ENCODE measurements at regions not wholly inside any gene's neighbourhood (a gene's known extent, or its start where the extent isn't known, plus 50 kb on each side); places are given as distances from the start of the nearest gene placed in this dataset.
"Not testable (repeated sequence)": the region's sequence is repeated elsewhere in the genome, so short reads cannot be mapped to it uniquely, and the experiment has no call there.

DNA sequence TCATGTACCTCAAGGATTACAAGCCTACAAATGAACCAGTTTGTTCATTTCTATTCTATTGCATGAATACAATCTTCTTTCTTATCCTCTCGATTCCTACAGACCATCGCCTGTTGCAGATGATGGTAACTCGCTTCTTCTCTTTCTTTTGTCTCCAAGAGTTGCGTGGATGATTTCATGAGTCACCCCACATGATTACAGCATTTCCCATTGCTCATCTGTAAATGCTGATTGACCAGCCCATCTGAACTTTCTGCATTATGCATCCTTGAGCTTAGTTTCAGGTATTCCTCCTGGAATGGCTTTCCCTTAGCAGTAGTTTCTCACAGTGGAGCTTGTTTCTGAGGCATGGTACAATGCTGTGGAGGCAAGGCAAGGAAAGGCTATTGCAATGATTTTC is 109.6 kb upstream of the TOPAZ1 start:
- no peak overlapping the region for H3K4me3 ChIP-seq (ENCODE audit: low read depth, low read length)
- TF ChIP-seq, protein P1, sequence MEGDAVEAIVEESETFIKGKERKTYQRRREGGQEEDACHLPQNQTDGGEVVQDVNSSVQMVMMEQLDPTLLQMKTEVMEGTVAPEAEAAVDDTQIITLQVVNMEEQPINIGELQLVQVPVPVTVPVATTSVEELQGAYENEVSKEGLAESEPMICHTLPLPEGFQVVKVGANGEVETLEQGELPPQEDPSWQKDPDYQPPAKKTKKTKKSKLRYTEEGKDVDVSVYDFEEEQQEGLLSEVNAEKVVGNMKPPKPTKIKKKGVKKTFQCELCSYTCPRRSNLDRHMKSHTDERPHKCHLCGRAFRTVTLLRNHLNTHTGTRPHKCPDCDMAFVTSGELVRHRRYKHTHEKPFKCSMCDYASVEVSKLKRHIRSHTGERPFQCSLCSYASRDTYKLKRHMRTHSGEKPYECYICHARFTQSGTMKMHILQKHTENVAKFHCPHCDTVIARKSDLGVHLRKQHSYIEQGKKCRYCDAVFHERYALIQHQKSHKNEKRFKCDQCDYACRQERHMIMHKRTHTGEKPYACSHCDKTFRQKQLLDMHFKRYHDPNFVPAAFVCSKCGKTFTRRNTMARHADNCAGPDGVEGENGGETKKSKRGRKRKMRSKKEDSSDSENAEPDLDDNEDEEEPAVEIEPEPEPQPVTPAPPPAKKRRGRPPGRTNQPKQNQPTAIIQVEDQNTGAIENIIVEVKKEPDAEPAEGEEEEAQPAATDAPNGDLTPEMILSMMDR (conservative IDR thresholded peaks at IDR 0.05; ENCODE audit: low read depth, low read length) = no peak
- no peak for DNase-seq (ENCODE audit: low read depth)

DNA sequence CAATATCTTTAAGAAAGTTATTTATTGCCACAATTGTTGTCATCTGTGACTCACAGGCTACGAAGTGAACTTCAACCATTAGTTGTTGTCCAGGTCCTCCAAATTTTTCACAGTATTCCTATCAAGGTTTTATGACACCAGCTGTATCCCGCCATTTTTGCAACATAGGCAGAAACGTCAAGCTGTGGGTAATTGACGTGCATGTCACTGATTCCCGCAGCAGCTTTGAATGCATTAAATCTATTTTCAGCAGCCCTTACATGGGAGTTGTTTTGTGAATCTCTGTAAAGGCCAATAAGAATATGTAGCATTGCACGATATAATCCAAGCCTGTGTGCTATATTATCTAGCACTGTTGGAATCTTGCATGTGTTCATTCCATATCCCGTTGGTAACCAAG is 109.1 kb upstream of the TOPAZ1 start:
- TF ChIP-seq, protein P1 (conservative IDR thresholded peaks at IDR 0.05; ENCODE audit: low read depth, low read length) = no peak
- no peak for DNase-seq (ENCODE audit: low read depth)
- no peak overlapping the region for H3K4me3 ChIP-seq (ENCODE audit: low read depth, low read length)

DNA sequence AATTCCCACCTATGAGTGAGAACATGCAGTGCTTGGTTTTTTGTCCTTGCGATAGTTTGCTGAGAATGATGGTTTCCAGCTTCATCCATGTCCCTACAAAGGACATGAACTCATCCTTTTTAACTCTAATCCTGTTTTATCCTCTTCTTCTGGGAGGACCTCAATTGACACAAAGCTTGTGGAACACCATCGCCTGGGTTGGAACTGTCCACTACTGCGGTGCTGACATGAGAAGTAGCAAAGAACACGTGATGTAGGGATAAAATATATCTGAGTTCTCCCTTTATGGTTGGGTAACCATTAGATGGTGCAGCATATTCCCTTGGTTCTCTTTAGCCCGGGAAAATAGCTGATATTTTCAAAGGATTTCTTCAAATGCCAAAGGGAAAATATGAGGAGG is 105.3 kb upstream of the TOPAZ1 start:
- H3K4me3 ChIP-seq (ENCODE audit: low read depth, low read length) = no peak overlapping the region
- TF ChIP-seq, protein P1 (conservative IDR thresholded peaks at IDR 0.05; ENCODE audit: low read depth, low read length) = no peak
- no peak for DNase-seq (ENCODE audit: low read depth)

DNA sequence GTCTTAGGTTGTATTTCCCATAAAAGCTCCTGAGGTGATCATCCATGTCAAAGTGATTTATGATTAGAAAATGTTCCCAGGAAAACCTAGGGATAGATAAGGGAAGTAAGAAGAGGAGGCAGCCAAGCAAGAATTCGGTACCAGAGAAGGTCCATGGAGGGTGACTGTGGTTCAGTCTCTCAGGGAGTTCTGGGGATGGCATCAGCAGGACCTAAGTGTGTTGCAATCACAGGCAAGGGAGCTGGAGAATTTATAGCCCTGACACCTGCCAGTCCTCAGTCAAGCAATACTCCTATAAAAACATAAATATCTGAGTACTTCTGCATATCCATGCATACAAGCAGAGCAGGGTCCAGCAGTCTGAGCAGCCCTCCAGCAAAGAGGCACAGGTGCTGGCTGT is 95.6 kb upstream of the TOPAZ1 start:
- TF ChIP-seq, protein P1 (conservative IDR thresholded peaks at IDR 0.05; ENCODE audit: low read depth, low read length) = no peak
- no peak for DNase-seq (ENCODE audit: low read depth)
- H3K4me3 ChIP-seq (ENCODE audit: low read depth, low read length) = no peak overlapping the region

DNA sequence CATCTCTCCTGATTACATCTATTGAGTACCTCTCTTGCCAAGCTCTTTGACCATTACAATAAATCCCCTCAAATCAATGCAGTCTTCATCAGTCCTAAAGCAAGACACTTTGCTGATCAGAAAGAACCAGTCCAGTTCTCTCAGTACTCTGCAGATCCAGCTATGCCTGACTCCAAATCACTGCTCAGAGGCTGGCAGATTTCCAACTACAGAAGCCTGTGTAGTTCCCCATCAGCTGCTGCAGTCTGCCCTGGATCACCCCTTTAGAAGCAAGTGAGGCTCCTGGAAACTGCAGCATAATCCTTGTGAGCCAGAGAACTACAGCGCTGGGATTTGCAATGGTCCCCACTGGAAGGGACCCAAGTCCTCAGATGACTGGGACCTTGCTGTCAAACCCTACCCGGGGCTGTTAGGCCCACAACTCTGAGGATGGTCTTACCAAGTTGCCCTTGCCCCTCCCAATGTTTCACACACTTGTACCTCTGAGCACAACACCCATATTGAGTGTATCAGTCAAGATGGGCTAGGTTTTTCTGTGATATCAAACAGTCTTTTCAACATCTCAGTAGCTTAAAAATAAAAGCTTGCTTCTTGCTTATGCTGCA is 81.9 kb upstream of the TOPAZ1 start:
- DNase-seq (ENCODE audit: low read depth) = no peak
- no peak overlapping the region for H3K4me3 ChIP-seq (ENCODE audit: low read depth, low read length)
- TF ChIP-seq, protein P1 (conservative IDR thresholded peaks at IDR 0.05; ENCODE audit: low read depth, low read length) = no peak

DNA sequence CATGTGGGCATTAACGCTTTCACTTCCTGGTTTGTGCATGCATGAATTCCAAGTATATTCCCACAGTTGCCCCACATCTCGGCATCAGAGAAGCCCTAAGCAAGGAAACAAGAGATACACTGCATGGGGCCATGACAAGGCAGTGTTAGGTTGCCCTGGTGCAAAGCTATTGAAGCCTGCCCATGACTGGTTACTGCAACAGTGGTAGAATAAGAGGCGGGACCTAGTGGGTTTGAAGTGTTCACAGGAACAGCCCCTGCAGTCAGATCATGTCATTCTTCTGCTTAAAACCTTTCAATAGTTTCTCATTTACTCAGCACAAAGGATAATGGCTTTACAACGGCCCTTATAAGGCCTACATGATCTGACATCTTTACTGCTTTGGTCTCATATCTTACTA is 80.9 kb upstream of the TOPAZ1 start:
- no peak overlapping the region for H3K4me3 ChIP-seq (ENCODE audit: low read depth, low read length)
- no peak for DNase-seq (ENCODE audit: low read depth)
- TF ChIP-seq, protein P1 (conservative IDR thresholded peaks at IDR 0.05; ENCODE audit: low read depth, low read length) = no peak

DNA sequence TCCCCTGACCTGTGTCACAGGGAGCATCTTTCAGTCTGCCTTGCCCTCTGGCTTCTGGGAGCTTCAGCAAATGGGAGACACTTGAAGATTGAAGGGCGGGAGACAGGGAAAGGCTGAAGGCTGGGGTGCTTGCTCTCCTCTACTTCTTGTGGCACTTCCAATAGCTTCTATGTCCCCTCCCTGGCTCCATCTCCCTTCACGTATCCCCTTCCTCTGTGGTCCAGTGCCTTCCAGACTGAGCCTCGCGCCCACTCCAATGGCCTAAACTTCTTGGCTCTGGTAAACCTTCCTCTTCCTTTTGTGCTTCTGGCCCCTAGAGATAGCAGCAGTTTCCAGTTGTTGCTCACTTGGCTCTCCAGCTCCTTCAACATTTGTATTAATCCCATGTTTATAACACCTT is 69.8 kb upstream of the TOPAZ1 start:
- no peak for DNase-seq (ENCODE audit: low read depth)
- H3K4me3 ChIP-seq (ENCODE audit: low read depth, low read length) = no peak overlapping the region
- TF ChIP-seq, protein P1 (conservative IDR thresholded peaks at IDR 0.05; ENCODE audit: low read depth, low read length) = no peak

DNA sequence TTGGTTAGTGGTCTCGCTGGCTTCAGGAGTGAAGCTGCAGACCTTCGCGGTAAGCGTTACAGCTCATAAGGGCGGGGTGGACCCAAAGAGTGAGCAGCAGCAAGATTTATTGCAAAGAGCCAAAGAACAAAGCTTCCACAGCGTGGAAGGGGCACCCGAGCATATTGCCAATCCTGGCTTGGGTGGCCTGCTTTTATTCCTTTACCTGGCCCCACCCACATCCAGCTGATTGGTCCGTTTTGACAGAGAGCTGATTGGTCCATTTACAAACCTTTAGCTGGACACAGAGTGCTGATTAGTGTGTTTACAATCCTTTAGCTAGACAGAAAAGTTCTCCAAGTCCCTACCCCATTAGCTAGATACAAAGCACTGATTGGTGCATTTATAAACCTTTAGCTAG is 69.0 kb upstream of the TOPAZ1 start:
- H3K4me3 ChIP-seq (ENCODE audit: low read depth, low read length); DNase-seq (ENCODE audit: low read depth): not testable (repeated sequence)

Data from epithelial cell of proximal tubule (primary cell).